ENCODE measurements at regions not wholly inside any gene's neighbourhood (a gene's known extent, or its start where the extent isn't known, plus 50 kb on each side); places are given as distances from the start of the nearest gene placed in this dataset.

DNA sequence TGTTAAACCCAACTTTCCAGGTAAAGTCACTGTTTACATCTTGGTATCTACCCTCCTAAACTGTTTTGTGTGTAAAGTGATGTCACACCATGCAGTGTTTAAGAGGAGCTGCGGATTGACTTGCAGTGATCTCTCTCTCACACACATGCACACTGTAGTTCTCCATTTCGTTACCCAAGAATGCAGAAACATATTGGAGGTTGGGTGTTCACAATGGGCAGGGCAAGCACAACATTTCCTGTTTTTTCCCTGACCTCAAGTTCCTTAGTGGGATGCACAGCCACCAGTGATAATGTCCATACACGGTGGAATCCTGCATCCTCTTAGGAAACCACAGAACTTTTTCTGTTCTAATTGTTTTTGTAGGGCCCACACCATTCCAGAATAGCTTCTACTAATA is 85.3 kb upstream of the CFAP20DC start:
- Histone ChIP-seq H3K27me3 (no peaks in the 10 kb centered on the region), H4K20me1 (no peaks in the 10 kb centered on the region), H3K27ac (no peak overlapping the region), H3K36me3 (no peaks in the 10 kb centered on the region), H3K4me2 (peak overlapping the region in 2 of 11 experiments; percentile 1 to 4; a peak in 1 of 22 replicates), H3K9ac (no peak overlapping the region), H3K9me3 (replicated peaks in 1 of 11) (no peaks in the 10 kb centered on the region), H3K4me1 (peaks cover 0 to 10% (median 0%) of the 10 kb centered on the region in 10 experiments; a peak in 4 of 20 replicates), H3K4me3 (no peak overlapping the region)
- TF ChIP-seq Cebpa-rat (IDR thresholded peaks at IDR 0.05) = no peak

- Histone ChIP-seq H3K27me3 (no peaks in the 10 kb centered on the region), H3K9ac (no peak overlapping the region), H3K36me3 (no peaks in the 10 kb centered on the region), H3K9me3 (replicated peaks in 1 of 11) (no peaks in the 10 kb centered on the region), H4K20me1 (no peaks in the 10 kb centered on the region), H3K4me2 (no peak overlapping the region), H3K4me3 (no peak overlapping the region), H3K4me1 (peaks cover 0 to 10% (median 0%) of the 10 kb centered on the region in 10 experiments; a peak in 4 of 20 replicates), H3K27ac (no peak overlapping the region)
- peak in 1 of 11 experiments; percentile 14; a peak in 1 of 22 replicates for TF ChIP-seq Cebpa-rat (IDR thresholded peaks at IDR 0.05)
These were observed 83.5 kb upstream of the CFAP20DC start for GRCh38 chr3:59133311-59133710.

DNA sequence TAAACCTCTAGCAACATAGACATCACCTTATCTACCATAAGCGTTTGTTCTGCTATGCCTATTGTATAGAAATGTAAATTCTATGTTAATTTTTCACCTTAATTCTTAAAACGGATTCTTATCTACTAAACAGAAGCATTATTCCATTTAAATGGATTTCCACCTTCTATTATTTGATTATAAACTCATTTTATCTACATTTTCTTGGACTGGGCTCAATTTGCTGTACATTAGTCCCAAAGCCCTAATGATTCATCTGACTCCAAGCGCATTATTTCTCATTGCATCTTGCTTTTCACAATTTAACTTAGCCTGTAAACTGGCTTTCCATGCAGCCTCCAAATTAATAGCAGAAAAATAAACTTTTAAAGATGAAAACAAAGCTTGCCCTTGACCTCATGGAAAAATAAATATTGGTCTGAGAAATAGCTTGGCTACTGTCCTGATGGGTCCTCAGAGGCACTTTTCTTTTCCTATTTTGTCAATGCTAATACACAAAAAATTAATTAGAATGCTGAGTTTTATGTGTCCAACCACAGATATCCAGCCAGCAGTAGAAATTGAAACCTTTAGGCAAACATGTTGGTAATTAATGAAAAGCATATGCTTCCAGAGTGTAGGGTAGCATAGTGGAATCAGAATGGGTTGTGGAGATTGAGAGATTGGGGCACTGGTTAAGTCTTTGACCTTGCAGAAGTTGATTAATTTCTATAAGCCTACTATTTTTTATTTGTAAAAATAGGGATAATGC is 81.4 kb upstream of the CFAP20DC start:
- Histone ChIP-seq H3K9ac (no peak overlapping the region), H4K20me1 (no peaks in the 10 kb centered on the region), H3K9me3 (replicated peaks in 1 of 11) (no peaks in the 10 kb centered on the region), H3K4me2 (no peak overlapping the region), H3K4me3 (no peak overlapping the region), H3K27me3 (no peaks in the 10 kb centered on the region), H3K27ac (no peak overlapping the region), H3K36me3 (no peaks in the 10 kb centered on the region), H3K4me1 (peaks cover 0 to 10% (median 0%) of the 10 kb centered on the region in 10 experiments; a peak in 4 of 20 replicates)
- TF ChIP-seq Cebpa-rat (IDR thresholded peaks at IDR 0.05) = no peak

DNA sequence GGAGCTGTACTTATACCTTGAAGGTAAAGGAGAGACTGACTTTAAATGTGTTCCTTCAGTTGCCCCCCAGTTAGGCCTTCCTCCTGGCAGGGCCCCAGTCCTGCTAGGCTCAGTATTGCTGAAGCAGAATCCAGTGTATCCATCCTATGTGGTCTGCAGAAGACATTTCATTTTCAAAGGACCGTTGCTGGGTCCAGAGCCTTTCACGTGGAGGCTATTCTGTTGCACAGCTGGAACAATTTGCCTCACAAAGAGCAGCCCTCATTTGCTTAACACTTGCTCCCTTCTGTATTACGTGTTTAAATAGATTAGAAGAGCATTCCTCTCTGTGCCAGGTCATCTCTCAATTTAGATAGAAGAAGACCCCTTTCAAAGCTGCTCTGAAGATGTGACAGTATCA is 78.9 kb upstream of the CFAP20DC start:
- Histone ChIP-seq H3K36me3 (no peaks in the 10 kb centered on the region), H3K4me1 (no peaks in the 10 kb centered on the region), H3K4me3 (no peak overlapping the region), H3K27ac (no peak overlapping the region), H3K9ac (no peak overlapping the region), H4K20me1 (no peaks in the 10 kb centered on the region), H3K4me2 (no peak overlapping the region), H3K9me3 (replicated peaks in 1 of 11) (no peaks in the 10 kb centered on the region), H3K27me3 (no peaks in the 10 kb centered on the region)
- no peak for TF ChIP-seq Cebpa-rat (IDR thresholded peaks at IDR 0.05)

- H3K27me3 ChIP-seq = no peaks in the 10 kb centered on the region
- no peaks in the 10 kb centered on the region for H3K9me3 ChIP-seq (replicated peaks in 1 of 11)
- no peak overlapping the region for H3K4me2 ChIP-seq
- no peaks in the 10 kb centered on the region for H3K4me1 ChIP-seq
- H3K9ac ChIP-seq = no peak overlapping the region
- no peaks in the 10 kb centered on the region for H4K20me1 ChIP-seq
- TF ChIP-seq Cebpa-rat (IDR thresholded peaks at IDR 0.05) = no peak
- no peak overlapping the region for H3K4me3 ChIP-seq
- H3K27ac ChIP-seq = no peak overlapping the region
- no peaks in the 10 kb centered on the region for H3K36me3 ChIP-seq
These were observed 77.2 kb upstream of the CFAP20DC start for GRCh38 chr3:59127071-59127470.

- no peaks in the 10 kb centered on the region for H3K9me3 ChIP-seq (replicated peaks in 1 of 11)
- H4K20me1 ChIP-seq = no peaks in the 10 kb centered on the region
- no peak overlapping the region for H3K9ac ChIP-seq
- H3K36me3 ChIP-seq = no peaks in the 10 kb centered on the region
- no peak for TF ChIP-seq Cebpa-rat (IDR thresholded peaks at IDR 0.05)
- no peak overlapping the region for H3K4me2 ChIP-seq
- no peaks in the 10 kb centered on the region for H3K4me1 ChIP-seq
- no peak overlapping the region for H3K27ac ChIP-seq
- H3K4me3 ChIP-seq = no peak overlapping the region
- no peaks in the 10 kb centered on the region for H3K27me3 ChIP-seq
These were observed 76.6 kb upstream of the CFAP20DC start for GRCh38 chr3:59126446-59126845.

GRCh38 chr3:59121346-59122144 is 71.7 kb upstream of the CFAP20DC start:
- Histone ChIP-seq H3K36me3 (no peaks in the 10 kb centered on the region), H3K9me3 (replicated peaks in 1 of 11) (peaks cover 0 to 8% (median 0%) of the 10 kb centered on the region in 11 experiments; a peak in 2 of 22 replicates), H4K20me1 (no peaks in the 10 kb centered on the region), H3K4me3 (no peak overlapping the region), H3K4me1 (no peaks in the 10 kb centered on the region), H3K9ac (no peak overlapping the region), H3K27me3 (no peaks in the 10 kb centered on the region), H3K4me2 (no peak overlapping the region), H3K27ac (no peak overlapping the region)
- TF ChIP-seq Cebpa-rat (IDR thresholded peaks at IDR 0.05) = no peak

DNA sequence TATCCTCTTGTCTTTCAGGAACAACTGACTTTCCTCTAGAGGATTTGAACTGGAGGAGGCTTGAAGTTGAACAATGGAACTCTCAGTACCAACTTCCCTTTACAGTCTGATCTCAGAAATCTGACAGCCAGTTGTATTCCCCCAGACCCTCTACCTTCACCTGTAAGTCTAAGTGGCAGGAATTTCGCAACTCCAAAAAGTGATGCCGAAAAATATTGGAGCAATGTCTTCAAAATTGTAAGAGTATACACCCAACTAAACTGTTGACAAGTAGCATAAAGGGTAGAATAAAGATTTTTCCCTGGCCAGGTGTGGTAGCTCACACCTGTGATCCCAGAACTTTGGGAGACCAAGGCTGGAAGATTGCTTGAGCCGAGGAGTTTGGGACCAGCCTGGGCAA is 69.1 kb upstream of the CFAP20DC start:
- Histone ChIP-seq H3K4me2 (no peak overlapping the region), H3K4me3 (no peak overlapping the region), H3K9ac (no peak overlapping the region), H3K27ac (no peak overlapping the region), H3K4me1 (no peaks in the 10 kb centered on the region), H3K27me3 (no peaks in the 10 kb centered on the region), H4K20me1 (no peaks in the 10 kb centered on the region), H3K9me3 (replicated peaks in 1 of 11) (peaks cover 0 to 8% (median 0%) of the 10 kb centered on the region in 11 experiments; a peak in 2 of 22 replicates), H3K36me3 (no peaks in the 10 kb centered on the region)
- TF ChIP-seq Cebpa-rat (IDR thresholded peaks at IDR 0.05) = peak in 4 of 11 experiments; percentile 29 to 59 (median 38); a peak in 1 of 22 replicates

GRCh38 chr3:59117396-59117795 is 67.6 kb upstream of the CFAP20DC start:
- Histone ChIP-seq H3K9ac (no peak overlapping the region), H3K4me2 (no peak overlapping the region), H3K9me3 (replicated peaks in 1 of 11) (peaks cover 0 to 8% (median 0%) of the 10 kb centered on the region in 11 experiments; a peak in 2 of 22 replicates), H3K4me1 (no peaks in the 10 kb centered on the region), H3K27ac (no peak overlapping the region), H3K36me3 (no peaks in the 10 kb centered on the region), H3K27me3 (no peaks in the 10 kb centered on the region), H4K20me1 (no peaks in the 10 kb centered on the region), H3K4me3 (no peak overlapping the region)
- no peak for TF ChIP-seq Cebpa-rat (IDR thresholded peaks at IDR 0.05)
